H7 (cell line): ENCODE measurements at regions not wholly inside any gene's neighbourhood (a gene's known extent, or its start where the extent isn't known, plus 50 kb on each side); places are given as distances from the start of the nearest gene placed in this dataset.

Source experiments
- DNase-seq: peaks from one replicate; pipeline ENCODE4 v3.0.0; 2012
- H3K27me3 ChIP-seq: 2 replicates; pipeline ENCODE4 v1.6.0; 2011; ENCODE audit warnings: mild to moderate bottlenecking, low read length; ENCODE audit not compliant: control insufficient read depth, insufficient read depth
- H3K36me3 ChIP-seq: replicated peaks from 2 replicates; pipeline ENCODE4 v1.5.1; 2011; ENCODE audit warnings: low read length; ENCODE audit not compliant: control insufficient read depth, insufficient read depth
- H3K4me3 ChIP-seq: 2 replicates; pipeline ENCODE4 v1.5.1; 2011; ENCODE audit warnings: low read depth, mild to moderate bottlenecking, control low read depth, low read length, moderate library complexity; ENCODE audit not compliant: insufficient read depth

DNA sequence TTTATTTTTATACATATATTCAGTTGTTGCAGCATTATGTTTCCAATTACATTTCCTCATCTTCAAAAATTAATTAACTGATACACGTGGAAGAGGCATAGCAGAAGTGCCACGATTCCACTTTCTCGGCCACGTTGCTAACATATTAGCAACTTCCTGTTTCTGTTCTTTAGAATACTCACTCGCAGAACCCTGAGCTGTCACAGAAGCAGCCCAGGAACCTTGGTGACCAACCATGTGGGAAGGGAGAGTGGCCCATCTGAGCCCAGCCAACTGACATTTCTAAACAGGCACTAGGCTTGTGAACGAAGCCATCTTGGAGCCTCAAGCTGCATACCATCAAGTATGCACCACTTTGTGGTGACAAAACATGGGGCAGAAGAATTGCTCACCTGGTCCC is 350.1 kb downstream of the CBLN2 start:
- H3K4me3 ChIP-seq = no peak overlapping the region
- H3K36me3 ChIP-seq = no peaks in the 10 kb centered on the region
- no peak for DNase-seq
- H3K27me3 ChIP-seq = no peaks in the 10 kb centered on the region

DNA sequence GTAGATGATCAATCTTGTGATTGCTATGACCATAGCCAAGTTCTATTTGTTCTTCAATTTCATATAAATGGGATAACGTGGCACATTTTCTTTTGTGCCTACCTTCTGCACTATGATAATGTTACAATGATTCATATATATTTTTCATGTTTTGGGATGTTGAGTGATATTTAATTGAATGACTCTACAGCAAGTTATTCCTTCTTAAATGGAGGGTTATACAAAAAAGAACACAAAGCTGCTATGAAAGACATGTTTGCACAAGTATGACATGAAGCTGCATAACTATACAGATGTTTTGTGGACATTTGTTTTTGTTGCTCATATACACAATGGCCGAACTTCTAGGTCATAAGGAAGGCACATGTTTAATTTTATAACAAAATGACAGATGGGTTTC is 356.2 kb downstream of the CBLN2 start:
- H3K36me3 ChIP-seq = no peaks in the 10 kb centered on the region
- H3K27me3 ChIP-seq = no peaks in the 10 kb centered on the region
- no peak for DNase-seq
- H3K4me3 ChIP-seq = no peak overlapping the region

DNA sequence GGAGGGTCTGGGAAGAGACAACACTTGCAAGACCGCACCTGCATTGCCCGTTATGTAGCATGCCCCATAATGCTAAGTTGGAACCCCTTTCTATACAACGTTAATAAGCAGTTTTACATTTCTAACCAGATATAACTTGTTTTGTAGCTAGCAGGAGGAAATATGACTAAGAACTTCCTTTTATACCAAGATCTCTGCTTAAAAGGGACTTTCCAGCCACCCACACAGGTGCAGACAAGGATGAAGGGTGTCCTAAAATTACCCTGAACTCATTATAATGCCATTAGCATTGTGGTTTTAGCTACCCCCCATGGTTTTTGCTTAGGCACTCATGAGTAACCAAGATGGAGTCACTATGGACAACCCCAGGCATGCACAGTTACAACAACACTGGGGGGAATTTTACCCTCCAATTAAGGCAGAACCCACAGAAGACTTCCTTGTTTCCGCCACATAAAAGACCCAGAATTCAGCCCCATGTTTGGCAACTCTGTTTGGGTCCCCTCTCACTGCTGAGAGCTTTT is 362.8 kb downstream of the CBLN2 start:
- Histone ChIP-seq H3K4me3 (no peak overlapping the region), H3K36me3 (no peaks in the 10 kb centered on the region), H3K27me3 (no peaks in the 10 kb centered on the region)
- no peak for DNase-seq

DNA sequence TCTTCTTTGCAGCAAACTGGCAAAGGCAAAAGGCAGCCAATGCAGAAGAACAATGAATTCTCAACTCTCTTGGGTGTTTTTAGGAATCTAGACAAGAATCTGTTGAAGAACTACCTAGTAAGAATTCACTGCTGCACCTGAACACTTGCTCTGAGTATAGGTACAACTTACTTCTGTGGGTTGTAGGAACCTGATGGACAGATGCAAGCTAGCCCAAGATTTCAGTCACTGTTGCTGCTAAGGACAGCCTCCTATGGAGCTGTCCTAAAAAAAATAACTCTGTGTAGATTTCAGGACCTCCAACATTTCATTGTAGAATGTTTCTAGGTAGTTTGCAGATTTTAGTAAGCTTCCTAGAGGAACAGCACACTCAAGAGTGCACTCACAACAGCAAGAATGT is 363.5 kb downstream of the CBLN2 start:
- no peak for DNase-seq
- no peaks in the 10 kb centered on the region for H3K27me3 ChIP-seq
- H3K4me3 ChIP-seq = no peak overlapping the region
- no peaks in the 10 kb centered on the region for H3K36me3 ChIP-seq

DNA sequence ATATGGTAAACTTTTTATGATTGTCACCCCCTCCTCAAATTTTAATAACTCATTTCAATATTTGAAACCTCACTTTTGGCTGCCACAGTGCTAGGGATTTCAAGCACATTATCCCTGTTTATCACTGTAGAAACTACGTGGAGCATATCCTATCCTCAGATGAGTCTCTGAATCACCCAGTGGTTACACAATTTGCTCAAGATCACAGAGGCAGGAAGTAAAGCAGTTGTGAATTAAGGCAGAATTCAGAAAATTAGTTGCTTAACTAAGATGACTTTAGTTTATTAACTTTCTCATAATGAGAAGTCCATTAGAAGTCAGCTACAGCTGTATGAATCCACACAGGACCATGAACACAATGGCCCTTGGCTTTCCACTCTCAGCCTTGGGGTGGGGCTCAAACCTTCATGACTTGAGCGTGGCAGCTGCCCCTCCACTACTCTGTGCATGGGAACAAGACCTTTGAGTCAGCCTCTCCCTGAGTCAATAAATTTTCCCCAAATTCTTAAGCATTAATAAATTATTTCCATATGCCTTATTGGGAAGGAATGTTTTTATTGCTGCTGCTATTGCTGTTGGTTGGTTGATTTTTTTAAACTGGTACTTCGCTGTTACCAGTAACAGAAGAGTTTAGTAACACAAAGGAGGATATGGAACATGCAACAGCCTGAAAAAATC is 369.0 kb downstream of the CBLN2 start:
- Histone ChIP-seq H3K4me3 (no peak overlapping the region), H3K27me3 (no peaks in the 10 kb centered on the region), H3K36me3 (no peaks in the 10 kb centered on the region)
- no peak for DNase-seq

DNA sequence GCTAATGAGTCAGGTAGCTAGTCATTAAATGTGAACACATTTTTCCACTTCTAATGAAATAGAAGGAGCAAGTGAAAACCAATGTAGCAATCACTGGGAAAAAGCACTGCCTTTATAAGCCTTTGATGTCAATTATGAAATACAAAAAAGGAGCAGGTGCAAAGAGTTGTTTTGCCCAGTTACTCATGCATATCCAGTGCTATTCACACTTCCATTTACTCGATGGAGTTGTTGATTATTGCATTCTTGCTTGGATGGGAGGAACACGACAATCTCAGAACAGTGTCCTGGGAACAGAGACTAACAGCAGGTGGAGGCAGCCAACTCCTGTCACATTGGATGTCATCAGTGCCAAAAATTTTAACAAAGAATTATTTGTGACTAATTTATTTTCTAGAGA is 372.5 kb downstream of the CBLN2 start:
- no peak for DNase-seq
- Histone ChIP-seq H3K27me3 (no peaks in the 10 kb centered on the region), H3K4me3 (no peak overlapping the region), H3K36me3 (no peaks in the 10 kb centered on the region)

DNA sequence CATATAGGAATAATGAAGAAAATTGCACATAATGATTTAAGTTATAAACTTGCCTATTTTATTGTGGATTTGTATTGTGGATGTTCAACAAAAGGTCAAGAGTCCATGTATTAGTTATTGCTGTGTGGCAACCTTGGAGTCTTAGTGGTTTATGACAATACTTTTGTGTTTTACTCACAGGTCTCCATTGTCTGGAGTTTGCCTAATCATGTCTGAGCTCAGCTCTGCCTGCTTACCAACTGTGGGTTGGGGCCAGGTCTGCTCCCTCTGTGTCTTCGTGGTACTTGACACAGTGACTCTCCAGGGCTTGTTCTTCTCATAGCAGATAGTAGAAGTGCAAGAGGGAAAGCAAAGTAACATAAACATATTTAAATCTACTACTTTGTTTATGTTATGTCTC is 382.5 kb downstream of the CBLN2 start:
- DNase-seq = no peak

DNA sequence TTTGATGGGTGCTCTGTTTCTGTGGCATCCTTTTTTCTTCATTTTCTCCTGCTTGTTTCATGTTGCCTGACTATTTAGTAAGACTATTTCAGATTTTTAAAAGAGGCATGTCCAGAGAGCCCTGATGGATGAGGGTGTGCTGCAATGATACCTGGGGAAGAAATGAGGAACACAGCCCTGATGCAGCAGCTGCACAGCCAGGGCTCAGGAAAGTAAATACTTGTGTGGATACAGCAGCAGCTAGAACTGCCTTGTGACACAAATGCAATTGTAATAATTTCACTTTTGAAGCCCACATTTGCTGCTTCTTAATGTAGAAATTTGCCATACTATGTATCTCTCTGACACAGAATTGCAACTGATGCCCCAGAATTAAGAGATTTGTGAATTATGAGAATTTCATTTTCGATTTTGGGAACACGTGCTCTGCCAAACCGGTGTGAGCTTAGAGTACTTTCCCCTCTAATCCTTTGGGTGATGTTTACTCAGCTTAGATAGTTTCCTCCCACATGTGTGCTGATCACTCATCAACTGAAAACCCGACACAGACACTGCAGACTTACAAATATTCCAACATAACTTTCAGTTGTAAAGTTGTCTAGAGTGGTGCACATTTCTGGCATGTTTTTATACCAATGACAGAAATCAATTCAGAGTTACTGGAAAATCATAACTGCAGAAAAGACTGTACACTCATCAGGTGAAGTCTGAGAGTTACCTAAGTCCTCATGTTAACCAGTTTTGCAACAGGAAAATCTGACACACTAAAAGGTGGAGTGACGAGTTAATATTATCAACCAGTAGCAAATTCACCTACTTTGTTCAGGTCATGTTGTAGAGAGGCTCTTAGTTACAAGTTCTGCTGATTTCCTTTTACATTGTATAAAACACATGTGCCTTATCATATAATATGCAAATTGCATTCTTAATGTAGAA is 383.4 kb downstream of the CBLN2 start:
- no peak overlapping the region for H3K4me3 ChIP-seq
- no peak for DNase-seq
- H3K36me3 ChIP-seq = no peaks in the 10 kb centered on the region
- no peaks in the 10 kb centered on the region for H3K27me3 ChIP-seq

More for the DNA sequence above, 382.5 kb downstream of the CBLN2 start:
- Histone ChIP-seq H3K27me3 (no peaks in the 10 kb centered on the region), H3K4me3 (no peak overlapping the region), H3K36me3 (no peaks in the 10 kb centered on the region)

DNA sequence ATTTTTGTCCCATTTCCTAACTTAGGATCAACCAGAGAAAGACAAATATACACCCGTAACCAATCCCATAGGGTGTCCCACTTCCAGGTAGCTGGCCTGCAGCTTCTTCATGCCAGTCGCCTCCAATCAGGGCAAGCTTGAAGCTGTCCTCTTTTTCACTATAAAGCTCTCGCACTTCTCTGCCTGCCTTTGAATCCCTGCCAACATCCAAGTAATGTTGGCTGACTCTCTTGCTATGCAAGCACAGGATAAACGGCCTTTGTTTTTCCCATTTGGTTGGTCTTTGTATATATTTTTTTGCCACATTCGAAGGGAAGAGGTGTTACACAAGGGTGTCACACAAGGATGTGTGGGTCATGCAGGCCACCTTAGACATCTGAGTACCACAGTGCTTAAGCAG is 388.8 kb downstream of the CBLN2 start:
- no peaks in the 10 kb centered on the region for H3K36me3 ChIP-seq
- no peak overlapping the region for H3K4me3 ChIP-seq
- DNase-seq = no peak
- H3K27me3 ChIP-seq = no peaks in the 10 kb centered on the region

DNA sequence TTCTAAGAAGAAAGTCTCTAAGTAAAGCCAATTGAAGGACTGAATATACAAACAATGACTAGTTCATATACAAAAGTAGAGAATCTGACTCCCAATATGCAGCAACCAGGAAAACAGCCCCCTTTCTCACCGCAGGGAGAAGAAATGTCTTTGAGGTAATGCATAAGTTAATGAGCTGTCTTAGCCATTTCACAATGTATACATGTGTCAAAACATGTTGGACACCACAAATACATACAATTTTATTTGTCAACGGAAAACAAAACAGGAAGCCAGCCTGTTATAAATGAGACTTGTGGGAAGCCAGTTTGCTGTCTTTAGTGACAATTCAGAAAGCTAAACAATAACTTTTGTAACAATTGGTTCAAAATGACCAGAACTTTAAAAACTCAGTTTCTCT is 389.2 kb downstream of the CBLN2 start:
- Histone ChIP-seq H3K27me3 (no peaks in the 10 kb centered on the region), H3K36me3 (no peaks in the 10 kb centered on the region), H3K4me3 (no peak overlapping the region)
- DNase-seq = no peak

DNA sequence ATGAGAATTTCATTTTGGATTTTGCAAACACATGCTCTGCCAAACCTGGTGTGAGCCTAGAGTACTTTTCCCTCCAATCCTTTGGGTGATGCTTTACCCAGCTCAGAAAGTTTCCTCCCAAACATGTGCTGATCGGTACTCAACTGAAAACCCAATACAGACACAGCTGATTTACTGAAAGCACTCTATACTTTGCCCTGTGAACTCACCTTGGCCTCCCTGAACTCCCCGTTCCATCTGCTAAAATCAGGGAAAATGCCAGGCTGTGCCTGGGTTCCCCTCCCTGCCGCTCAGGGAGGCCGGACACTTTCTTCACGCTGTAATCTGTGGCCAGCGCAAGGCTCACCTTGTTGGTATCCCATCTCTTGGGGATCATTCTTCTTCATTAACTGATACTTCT is 391.2 kb downstream of the CBLN2 start:
- no peaks in the 10 kb centered on the region for H3K27me3 ChIP-seq
- no peak overlapping the region for H3K4me3 ChIP-seq
- DNase-seq = no peak
- H3K36me3 ChIP-seq = no peaks in the 10 kb centered on the region

DNA sequence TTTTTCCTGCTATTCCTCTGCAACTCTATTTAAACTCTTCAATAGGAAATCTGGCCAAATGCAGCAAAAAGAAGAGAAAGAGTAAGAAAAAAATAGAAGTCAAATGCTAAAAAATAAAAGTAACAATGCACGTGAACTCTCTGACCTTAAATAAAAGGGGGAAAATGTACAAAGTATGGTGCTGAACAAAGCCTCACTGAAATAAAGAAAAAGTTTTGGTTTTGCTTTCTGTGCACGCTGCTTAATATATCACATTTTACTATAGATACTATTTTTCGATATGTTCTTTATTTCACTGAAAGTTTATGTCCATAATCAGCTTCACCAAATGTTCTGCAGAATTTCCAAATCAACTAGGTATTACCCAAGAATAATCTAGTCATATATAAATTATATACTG is 396.3 kb downstream of the CBLN2 start:
- Histone ChIP-seq H3K27me3 (no peaks in the 10 kb centered on the region), H3K36me3 (no peaks in the 10 kb centered on the region), H3K4me3 (no peak overlapping the region)
- DNase-seq = no peak

DNA sequence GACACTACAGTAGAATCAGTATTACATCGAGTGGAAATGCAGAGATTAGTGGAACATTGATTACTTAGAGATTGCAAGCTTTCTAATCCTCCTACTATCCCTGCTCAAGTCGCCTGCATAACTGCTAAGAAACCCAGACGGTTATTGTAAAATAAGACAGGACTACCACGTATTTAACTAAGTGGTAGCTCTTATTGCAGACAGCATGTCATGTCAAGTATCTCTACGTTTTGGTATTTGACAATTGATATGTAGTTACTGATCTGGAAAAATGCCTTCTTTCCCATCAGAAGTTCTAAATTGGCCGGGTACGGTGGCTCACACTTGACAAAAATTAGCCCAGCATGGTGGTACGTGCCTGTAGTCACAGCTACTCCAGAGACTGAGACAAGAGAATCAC is 404.1 kb downstream of the CBLN2 start:
- no peak for DNase-seq

DNA sequence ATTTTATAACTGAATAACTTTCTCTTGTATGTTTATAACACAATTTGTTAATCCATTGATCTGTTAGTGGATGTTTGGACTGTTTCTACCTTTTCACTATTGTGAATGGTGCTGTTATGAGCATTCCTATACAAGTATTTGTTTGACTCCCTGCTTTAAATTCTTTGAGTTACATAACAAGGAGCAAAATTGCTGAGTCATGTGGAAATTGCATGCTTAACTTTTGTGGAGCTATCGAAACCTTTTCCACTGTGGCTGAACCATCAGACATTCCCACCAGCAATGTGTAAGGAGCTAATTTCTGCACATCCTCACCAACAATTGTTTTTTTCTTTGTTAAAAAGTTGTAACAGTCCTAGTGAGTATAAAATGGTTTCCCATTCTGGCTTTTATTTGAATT is 415.5 kb downstream of the CBLN2 start:
- no peak for DNase-seq
- Histone ChIP-seq H3K36me3 (no peaks in the 10 kb centered on the region), H3K27me3 (no peaks in the 10 kb centered on the region), H3K4me3 (no peak overlapping the region)

More for the DNA sequence above, 404.1 kb downstream of the CBLN2 start:
- H3K27me3 ChIP-seq = no peaks in the 10 kb centered on the region
- no peak overlapping the region for H3K4me3 ChIP-seq
- H3K36me3 ChIP-seq = no peaks in the 10 kb centered on the region

DNA sequence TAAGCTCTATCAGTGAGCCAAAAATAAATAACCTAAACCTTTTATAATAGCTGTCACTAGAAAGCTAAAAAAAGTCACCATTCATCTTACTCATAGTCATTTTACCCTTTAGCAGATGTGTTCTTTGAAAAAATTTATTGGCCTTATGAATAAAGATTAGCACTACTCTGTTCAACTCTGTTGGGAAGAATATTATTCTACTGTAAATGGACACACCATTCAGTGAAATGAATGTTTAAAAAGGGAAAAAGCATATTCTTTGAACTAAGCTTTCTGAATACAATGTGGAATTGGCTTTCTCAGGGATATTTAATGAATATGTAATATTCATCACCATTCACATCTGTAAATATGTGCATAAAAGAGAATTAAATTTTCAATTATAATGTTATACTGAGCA is 422.0 kb downstream of the CBLN2 start:
- Histone ChIP-seq H3K27me3 (no peaks in the 10 kb centered on the region), H3K36me3 (no peaks in the 10 kb centered on the region), H3K4me3 (no peak overlapping the region)
- no peak for DNase-seq
